Loucy (cell line): ENCODE measurements at regions not wholly inside any gene's neighbourhood (a gene's known extent, or its start where the extent isn't known, plus 50 kb on each side); places are given as distances from the start of the nearest gene placed in this dataset.

Source experiments
- EZH2phosphoT487 ChIP-seq: fragments of 200-600 bp; IDR thresholded peaks from 2 replicates; pipeline ENCODE4 v1.6.1; 2018; ENCODE audit warnings: antibody characterized with exemption, mild to moderate bottlenecking, moderate library complexity, borderline replicate concordance
- TF ChIP-seq, protein P1 (sequence below): fragments of 200-600 bp; sonication (generic); conservative IDR thresholded peaks from 2 replicates; pipeline ENCODE4 v1.5.1; 2014; ENCODE audit warnings: mild to moderate bottlenecking, antibody characterized with exemption, low read length

DNA sequence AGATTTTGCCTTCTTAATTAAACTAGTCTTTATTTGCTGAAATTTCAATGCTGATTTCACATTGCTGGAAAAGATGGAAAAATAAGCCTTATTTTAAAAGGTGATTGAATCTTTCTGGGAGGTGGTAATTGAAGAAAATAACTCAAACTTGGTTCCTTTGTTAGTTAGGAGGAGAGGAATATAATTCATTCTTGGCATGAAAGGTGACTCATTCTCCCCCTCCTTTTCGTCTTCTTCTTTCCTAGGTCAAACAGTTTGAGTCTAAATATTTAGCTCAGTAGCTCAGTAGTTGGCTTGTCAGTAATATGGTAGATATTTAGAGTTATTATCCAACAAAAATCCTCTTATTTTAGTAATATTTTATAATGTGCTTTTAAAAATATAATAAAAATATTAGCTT, 353.9 kb upstream of the MEF2C start:
- TF ChIP-seq, protein P1, sequence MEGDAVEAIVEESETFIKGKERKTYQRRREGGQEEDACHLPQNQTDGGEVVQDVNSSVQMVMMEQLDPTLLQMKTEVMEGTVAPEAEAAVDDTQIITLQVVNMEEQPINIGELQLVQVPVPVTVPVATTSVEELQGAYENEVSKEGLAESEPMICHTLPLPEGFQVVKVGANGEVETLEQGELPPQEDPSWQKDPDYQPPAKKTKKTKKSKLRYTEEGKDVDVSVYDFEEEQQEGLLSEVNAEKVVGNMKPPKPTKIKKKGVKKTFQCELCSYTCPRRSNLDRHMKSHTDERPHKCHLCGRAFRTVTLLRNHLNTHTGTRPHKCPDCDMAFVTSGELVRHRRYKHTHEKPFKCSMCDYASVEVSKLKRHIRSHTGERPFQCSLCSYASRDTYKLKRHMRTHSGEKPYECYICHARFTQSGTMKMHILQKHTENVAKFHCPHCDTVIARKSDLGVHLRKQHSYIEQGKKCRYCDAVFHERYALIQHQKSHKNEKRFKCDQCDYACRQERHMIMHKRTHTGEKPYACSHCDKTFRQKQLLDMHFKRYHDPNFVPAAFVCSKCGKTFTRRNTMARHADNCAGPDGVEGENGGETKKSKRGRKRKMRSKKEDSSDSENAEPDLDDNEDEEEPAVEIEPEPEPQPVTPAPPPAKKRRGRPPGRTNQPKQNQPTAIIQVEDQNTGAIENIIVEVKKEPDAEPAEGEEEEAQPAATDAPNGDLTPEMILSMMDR = no peak
- no peak for TF ChIP-seq EZH2phosphoT487
